Bone marrow (tissue), 2 donors: ENCODE measurements at regions not wholly inside any gene's neighbourhood (a gene's known extent, or its start where the extent isn't known, plus 50 kb on each side); places are given as distances from the start of the nearest gene placed in this dataset.

Experiments used
- DNase-seq, 2 donors: peaks; one replicate each; lab custom pipeline; 2025; lab: John Stamatoyannopoulos, UW

DNA sequence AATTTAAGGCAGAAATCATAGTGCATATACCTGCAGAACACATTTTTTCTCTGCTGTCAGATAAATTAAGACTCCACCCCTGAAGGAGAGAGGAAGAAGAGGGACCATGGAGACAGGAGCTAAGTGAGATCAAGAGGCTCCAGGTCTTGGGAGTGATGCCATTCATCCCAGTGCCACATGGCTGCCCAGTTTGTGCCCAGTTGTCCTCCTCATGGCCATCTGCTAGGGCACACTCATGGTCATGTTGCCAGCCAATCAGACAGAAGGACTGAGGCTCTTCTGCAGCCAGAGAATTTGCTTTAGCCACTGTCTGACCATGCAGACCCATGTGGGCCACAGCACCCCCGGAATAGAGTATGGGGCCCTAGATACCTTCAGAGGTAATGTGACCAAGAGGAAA is 270.5 kb upstream of the PROK2 start:
- no peak for DNase-seq

DNA sequence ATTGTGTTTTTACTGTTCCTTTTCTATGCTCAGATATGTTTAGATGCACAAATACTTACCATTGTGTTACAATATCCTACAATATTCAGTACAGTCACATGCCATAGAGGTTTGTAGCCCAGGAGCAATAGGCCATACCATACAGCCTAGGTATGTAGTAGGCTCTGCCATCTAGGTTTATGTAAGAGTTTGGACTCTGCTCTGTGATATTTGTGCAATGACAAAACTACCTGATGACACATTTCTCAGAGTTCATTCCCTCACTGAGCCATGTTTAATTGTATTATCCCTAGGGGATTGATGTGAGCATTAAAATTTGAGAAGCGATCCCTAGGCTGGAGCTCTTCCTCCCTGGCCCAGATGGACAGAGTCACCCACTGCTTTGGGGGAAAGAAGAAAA is 270.0 kb upstream of the PROK2 start:
- DNase-seq: no peak

DNA sequence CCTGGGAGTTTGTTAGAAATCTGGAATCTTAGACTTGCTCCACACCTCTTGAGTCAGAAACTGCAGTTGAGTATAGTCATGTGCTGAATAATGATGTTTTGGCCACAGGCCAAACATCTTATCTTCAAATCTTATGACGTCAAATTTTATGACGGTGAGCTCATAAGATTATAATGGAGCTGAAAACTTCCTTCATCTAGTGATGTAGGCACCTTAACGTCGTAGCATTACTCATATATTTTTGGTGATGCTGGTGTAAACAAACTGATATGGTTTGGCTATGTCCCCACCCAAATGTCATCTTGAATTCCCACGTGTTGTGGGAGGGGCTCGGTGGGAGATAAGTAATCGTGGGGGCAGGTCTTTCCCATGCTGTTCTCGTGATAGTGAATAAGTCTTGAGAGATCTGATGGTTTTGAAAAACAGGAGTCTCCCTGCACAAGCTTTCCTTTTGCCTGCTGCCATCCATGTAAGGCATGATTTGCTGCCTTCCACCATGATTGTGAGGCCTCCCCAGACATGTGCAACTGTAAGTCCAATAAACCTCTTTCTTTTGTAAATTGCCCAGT is 268.0 kb upstream of the PROK2 start:
- no peak for DNase-seq

DNA sequence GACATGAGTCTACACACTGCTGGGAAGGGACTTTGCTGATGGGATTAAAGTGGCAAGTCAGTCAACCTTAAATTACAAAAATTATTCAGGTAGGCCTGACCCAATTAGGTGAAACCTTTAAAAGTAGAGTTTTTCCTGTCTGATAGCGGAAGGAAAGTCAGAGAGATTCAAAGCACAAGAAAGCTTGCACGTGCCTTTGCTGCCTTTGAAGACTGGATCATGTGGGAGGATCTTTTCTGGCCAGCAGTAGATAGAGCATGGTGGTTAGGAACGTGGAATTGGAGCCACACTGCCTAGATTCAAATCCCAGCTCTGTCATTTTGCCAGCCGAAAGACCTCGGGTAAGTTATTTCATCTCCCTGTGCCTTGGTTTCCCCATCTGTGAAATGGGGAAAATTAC is 265.8 kb upstream of the PROK2 start:
- no peak for DNase-seq

DNA sequence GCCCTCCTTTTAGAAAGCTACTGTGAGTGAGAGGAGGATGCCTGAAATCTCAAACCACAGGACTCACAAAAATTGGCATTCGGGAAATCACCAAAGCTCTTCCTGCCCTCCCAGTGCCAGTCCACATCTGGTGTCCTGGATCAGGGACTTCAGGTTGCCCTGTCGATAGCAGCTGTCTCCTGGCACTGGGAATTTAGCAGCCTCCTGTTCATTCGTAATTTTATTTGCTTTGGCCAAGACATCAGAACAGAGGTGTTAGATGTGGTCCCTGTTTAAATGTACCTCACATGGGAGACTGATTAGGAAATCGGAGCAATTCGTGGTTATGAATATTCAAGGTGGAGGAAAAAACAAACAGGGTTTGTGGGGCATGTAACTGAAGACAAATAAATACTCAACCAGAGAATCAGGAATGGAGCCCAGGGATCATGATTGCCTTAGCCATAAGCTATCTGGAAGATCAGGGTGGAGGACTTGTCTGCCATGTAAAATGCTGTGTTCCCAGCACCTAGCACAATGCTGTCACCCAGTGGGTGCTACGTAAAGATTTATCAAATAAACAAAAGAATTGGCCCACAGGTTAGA is 265.2 kb upstream of the PROK2 start:
- no peak for DNase-seq

DNA sequence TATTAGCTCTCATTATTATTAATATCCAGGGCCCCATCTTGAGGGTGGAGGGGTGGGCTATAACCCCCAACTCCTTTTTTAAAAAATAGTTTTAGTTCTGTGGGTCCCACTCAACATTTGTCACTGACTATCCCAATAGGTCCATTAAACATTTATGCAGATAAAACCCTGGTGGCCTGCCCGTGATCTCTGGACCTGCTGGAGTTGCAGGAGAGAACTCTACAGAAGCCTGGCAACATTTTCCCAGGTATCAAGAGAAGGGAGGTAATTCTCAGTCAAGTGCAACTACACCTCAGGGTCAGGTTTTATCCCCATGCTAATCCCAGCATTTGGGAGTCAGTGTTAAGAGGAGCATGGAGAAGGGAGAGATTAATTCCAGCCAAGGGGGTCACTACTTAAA is 264.4 kb upstream of the PROK2 start:
- DNase-seq: no peak

DNA sequence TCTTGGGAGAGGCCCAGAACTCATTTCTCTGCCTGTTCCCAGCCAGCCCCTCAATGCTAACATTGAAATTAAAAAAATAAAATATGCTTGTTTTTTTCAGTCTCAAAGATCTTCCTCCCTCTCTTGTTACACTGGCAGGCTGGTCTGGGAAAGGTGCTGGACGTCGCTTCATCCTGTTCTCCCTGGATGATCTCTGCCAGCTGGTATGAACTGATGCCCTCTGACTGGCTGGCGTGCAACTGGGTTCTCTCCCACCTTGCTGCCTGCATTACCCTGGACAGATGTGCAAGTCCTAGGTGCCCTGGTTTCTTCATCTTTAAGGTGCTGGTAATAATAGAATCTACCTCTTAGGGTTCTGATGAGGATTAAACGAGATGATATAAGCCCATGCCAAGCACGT is 263.9 kb upstream of the PROK2 start:
- no peak for DNase-seq

DNA sequence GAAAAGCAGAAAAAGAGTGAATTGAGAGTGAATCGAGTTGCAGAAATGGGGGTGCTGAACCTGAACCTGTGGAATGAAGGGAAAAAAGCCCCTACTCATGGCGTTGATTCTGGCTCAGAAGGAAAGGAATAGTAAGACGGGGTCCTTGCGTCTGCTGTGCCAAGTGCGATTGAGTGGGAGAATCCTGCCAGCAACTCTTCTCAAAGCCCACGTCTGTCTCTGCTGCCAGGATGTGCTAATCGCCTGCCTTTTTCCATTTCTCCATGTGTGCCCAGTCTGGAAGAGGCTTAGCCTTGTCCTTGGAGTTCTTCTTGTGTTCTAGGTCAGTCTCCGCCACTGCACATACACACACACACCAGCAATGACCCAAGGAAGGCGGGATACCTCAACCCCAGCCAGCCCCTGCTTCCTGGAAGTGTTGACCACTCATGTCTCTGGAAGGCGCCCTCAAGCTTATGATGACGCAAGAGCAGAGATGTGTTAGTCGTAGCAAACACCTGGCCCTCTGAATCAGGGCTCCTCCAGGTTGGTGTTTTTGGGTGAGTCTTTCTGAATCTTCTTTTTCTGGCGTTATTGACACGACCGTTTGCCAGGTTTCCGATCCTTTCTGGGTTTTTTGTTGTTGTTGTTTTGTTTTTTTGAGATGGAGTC is 262.4 kb upstream of the PROK2 start:
- DNase-seq: no peak

DNA sequence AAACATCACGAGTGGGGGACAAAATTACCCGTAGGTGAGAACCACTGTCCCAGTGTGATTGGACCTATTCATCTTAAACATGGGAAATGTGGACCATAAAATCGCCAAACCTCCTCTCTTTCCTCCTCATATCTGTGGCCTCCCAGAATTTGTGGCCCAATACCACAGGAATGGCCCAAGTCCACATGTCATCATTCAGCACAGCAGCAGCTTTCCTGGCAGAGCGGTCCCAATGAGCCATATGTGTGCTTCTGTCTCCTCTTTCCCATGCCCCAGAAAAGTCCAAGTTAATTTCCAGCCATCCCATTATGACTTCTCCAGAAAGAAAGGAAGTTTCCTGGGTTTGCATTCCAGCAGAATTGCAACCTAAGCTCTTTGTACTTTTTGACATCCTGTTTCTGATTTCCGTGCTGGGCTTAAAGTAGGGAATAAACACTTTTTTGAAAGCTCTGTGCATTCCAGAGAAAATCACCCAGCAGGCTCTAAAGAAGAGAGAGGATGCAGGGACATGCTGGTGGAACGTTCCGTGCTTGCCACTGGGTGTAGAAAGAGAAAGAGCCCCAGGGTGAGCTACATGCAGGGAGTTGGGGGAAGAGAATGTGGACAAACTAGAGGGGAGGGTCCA is 259.4 kb upstream of the PROK2 start:
- DNase-seq: no peak

DNA sequence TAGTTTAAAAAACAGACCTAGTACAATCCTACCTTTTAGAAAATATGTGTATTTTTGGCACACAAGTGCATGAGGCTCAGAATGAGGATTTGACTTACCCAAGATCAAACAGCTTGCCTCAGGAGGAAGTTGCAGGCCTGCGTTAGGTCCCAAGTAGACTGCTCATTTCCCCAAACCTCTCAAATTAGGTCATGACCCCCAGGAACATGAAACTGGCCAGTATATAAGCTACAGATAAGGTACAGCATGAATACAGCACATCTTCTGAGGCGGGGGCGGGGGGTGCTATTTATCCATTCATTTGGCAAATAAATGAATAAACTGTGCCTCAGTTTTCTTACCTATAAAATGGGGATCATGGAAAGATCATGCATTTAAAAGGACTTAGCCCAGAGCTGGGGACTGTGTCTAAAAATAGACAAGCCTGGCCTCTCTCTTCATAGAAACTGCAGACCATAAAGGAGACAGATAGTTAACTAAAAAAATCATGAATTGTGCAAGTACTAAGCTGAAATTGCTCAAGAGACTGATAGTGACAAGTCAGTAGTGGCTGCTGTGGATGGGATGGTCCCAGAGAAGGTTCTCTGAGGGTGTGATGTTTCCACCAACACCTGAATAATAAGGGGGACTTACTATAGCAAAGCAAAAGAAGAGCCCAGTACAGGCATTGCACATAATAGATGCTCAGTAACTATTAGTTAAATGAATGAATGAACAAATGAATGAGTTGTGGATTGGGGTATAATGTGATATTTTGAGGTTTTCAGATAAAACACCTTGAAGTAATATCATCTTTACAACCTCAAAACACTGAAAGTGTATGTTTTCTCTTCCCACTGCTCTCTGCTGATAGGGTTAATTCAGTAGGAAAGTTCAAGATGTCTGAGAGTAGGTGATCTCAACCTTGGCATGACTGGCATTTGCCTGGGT is 258.5 kb upstream of the PROK2 start:
- peak in 1 of 2 donors; percentile 32 for DNase-seq

DNA sequence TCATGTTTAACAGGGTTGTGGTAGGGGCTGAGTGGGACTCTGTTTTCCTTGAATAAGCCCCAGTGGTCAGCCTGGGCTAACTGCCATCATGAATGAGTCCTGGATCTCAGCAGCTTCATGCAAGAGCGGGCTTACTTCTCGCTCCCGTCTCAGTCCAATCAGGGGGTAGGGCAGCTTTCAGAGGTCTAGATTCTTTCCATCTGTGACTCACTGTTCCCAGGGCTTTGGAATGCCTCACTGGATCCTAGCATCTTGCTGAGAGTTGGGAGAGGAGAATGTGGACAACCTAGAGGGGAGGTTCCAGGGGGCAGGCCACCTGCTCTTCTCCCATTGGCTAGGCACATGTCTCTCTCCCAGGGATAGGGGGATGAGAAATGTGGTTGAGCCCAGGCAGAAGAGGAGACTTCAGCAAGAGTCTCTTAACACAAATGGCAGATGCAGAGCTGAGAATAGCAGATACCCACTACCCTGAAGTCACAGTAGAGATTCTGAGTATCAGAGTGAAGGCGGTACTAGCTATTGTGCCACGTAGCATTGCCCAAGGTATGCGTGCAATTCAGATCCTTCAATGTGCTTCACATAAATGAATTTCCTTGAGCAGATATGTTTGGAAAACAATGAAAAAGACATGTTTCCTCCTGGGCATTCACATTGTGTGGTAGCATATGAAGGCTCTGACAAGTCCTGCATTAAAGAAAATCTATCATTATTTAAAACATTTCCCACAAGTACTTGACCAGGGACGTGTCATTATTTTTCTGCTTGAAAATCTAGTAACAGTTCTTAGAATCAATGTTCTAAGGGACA is 257.7 kb upstream of the PROK2 start:
- no peak for DNase-seq

DNA sequence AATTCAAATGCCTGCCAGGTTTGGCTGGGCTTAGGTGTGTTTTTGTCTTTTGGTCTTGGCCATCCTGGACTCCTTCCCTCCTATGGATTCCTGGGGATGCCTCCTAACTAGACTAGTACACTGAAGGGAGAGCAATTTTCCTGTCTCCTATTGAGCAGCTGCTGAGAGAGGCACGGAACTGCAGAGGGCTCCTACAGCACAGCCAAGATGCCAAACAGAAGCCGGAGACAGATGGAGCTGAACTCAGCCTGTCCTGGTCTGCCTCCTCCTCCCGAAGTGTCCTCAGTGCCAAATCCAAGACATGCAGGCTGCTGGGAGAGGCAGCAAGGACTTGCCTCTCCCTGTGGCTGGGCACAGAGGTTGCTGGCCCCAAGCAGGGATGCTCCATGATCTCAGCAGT is 256.6 kb upstream of the PROK2 start:
- no peak for DNase-seq

DNA sequence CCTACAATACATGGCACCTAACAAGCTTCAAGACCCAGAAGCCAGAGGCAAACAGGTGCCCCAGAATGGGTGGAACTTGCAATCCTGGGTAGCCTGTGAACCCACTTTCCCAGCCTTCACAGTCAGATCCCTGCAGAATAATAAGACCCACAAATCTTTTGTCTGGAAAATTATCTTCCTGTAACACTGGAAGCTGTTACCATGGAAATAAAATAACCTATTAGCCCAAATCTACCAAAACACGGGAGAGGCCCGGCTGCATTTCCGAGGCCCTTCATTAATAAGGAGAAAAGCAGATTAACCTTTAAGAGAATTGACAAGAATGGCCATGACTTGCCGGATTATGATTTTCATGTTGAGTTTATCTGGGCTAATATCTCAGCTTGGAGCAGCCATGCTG is 256.1 kb upstream of the PROK2 start:
- DNase-seq: no peak

DNA sequence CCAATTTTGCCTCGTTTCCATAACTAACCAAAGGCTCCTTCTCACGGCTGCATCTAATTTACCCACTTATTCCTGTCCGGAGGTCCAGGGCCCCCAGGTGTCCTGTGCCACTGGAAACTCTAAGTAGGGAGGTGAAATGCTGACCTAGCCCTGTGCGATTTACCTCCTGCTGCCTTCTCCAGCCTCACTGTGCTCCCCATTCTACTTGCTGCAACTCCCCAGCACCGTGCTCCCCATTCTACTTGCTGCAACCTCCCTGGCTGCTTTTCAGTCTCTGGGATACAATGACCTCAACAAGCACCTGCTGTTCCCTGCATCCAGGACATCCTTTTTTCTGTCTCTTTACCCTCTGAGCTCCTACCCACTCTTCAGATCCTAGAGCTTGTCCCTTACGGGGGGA is 254.7 kb upstream of the PROK2 start:
- DNase-seq: no peak

DNA sequence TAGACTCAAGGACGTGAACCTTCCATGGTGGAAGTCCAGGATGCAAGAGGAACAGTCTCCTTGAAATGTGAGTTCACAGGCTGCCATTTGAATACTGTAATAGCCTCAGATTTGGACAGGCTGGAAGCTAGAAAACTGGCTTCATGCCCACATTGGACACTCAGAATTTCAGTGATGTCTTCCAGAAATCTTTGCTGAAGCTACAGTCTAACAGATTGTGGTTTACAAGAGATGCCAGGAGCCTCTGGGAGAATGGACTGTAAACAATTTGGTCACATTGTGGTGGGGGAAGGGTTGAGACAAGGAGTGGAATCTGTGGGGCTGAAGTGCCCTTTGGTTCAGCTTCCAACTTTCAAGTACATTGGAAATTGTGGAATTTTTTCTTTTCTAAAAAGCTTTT is 252.0 kb upstream of the PROK2 start:
- DNase-seq: no peak

DNA sequence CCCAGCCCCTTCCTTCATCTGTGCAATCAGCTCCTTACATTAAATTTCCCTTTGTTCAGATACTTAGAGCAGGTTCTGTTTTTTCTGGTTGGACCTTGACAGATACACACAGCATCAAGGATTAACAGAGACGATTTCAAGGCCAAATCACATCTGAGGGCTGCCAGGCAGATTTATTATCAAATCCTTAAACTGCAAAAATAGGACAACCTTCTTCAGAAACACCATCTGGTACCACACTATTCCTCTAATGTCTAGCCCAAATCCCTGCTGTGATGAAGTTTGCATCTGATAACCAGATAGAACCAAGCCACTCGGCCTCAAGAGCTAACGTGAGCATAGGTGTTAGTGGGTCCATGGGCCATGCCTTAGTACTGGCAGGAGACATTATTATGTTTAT is 250.7 kb upstream of the PROK2 start:
- no peak for DNase-seq

DNA sequence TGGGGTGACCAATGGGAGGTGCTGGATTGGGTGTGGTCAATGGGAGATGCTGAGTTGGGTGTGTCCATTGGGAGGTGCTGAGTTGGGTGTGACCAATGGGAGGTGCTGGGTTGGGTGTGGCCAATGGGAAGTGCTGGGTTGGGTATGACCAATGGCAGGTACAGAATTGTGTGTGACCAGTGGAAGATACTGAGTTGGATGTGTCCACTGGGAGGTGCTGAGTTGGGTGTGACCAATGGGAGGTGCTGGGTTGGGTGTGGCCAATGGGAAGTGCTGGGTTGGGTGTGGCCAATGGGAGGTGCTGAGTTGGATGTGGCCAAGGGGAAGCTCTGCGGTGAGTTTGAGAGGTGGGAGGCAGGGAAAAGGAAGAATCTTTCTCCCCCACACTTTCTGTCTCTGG is 250.0 kb upstream of the PROK2 start:
- DNase-seq: no peak

DNA sequence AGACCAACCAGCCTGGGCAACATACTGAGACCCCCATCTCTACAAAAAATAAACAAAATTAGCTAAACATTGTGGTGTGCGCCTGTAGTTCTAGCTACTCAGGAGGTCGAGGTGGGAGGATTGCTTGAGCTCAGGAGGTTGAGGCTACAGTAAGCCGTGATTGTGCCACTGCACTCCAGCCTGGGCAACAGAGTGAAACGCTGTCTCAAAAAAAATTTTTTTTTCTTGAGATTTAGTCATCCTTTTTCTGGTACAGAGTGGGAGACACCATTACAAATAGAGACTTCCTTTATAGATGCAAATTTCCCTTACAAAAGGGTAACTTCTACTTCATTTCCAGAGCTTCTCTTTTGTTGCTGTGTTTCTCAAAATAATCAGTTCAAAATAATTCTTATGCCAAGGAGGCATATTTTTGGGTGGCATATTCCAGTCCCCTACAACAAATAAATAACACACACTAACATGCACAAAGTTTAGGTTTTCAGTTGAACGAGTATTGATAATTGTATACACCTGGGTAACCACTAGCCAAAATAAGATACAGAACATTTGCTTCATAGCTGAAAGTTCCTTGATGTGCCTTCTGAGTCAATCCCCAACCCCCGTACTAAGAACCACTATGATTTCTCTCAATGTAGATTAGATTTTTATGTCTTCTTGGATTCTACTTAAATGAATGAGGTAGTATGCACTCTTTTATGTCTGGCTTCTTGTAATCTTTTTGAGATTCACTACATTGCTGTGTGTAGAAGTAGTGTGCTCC is 248.9 kb upstream of the PROK2 start:
- DNase-seq: no peak

DNA sequence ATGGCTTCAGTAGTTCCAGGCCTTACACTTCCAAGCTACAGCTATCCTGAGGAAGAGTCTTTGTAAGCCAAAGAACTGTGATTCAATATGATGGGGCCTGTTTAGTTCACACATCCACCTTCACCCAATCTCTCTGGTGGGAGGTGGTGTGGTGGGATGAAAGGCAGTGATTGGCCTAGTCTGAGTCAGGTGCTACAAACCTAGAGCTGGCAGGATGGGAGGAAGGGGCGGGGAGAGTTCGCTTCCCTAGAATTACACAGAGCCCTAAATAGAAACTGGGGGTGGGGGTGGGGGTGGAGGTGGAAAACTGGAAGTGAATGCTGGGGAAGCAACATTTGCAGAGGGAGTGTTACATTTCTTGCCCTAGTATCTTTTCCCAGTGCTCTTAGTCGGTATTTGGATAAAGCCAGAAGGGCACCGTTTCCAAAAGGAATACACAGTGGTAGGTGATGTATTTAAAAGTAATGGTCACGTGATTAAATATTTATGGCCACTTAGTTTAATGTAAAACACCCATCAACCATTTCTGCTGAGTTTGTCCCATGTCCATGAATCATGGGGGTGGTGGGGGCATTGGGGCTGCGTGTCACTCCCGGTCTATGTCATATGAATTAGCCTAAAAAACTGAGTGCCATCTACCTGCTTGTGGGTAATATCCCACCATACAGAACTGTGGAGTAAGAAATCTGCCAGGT is 247.6 kb upstream of the PROK2 start:
- no peak for DNase-seq

DNA sequence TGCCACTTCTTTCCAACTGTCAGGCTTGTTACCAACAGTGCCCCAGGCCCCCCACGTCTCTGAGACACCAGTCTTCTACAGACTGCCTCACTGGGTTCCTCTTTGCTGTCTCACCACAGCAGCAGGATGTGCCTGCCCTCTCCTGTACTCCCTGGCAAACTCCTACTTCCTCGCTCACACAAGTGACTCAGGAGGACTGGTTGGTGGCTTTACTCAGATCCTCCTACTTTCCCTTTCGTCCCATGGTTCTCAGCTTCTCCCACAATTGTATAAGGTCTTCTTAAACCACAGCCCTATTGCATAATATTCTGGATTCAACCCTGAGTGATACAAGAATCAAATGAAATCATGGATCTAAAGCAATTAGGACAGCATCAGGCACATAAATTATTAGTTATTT is 246.6 kb upstream of the PROK2 start:
- DNase-seq: peak in 1 of 2 donors; percentile 92
